HG02943 (cell line): ENCODE measurements at regions not wholly inside any gene's neighbourhood (a gene's known extent, or its start where the extent isn't known, plus 50 kb on each side); places are given as distances from the start of the nearest gene placed in this dataset.
"Not testable (repeated sequence)": the region's sequence is repeated elsewhere in the genome, so short reads cannot be mapped to it uniquely, and the experiment has no call there.

ENCODE experiments used
- ATAC-seq: cut with Tn5 transposase; IDR thresholded peaks from one replicate; pipeline ENCODE4 v1.9.1; 2021; ENCODE audit warnings: mild to moderate bottlenecking, low read depth, moderate library complexity; ENCODE audit not compliant: unreplicated experiment

GRCh38 chr10:129179972-129180678 lies 286.9 kb upstream of the MGMT start:
- ATAC-seq = no peak

GRCh38 chr10:129184196-129184595 lies 282.8 kb upstream of the MGMT start:
- ATAC-seq = no peak

- no peak for ATAC-seq
These were observed 279.7 kb upstream of the MGMT start for GRCh38 chr10:129187331-129187730.

- ATAC-seq = no peak
These were observed 275.2 kb upstream of the MGMT start for GRCh38 chr10:129191797-129192196.

DNA sequence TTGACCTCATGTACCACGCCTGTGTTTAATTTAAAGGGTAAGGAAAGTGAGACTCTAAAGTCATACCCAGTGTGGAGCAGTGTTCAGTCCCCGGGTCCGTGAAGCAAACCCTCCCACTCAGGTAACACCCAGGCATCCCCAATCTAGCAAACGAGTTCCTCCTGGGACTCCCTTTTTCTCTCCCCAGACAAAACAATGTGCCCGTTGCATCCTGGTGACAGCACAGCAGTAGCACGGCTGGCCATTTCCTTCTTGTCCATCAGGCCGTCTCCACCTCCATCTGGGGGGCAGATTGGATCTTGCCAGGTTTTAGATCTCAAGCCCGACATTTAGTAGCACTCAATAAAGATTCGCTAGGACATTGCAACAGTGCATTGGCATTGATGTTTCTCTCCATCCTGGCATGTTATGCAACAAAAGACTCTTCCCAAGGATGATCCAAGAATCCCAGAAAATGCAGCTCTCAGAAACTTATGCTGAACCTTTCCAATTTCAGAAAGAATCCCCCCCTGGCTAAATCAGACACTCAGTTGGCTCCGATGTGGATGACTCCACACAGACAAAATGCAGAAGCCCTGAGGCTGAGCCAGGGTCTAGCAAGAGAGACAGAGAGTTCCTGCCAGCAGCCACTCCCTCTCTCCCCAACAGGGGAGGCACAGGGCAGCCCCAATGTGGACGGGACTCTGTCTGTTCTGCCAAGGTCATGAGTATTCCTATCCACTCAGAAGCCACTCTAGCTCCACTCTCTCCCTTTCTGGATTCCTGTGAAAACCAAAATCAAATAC lies 274.5 kb upstream of the MGMT start:
- ATAC-seq = no peak

- ATAC-seq = no peak
These were observed 273.9 kb upstream of the MGMT start for GRCh38 chr10:129193148-129193547.

GRCh38 chr10:129194181-129194870 lies 272.7 kb upstream of the MGMT start:
- ATAC-seq = no peak

- ATAC-seq = no peak
These were observed 267.2 kb upstream of the MGMT start for GRCh38 chr10:129199826-129200225.

- ATAC-seq = no peak
These were observed 263.2 kb upstream of the MGMT start for GRCh38 chr10:129203819-129204218.

GRCh38 chr10:129207297-129207696 lies 259.7 kb upstream of the MGMT start:
- ATAC-seq = no peak

GRCh38 chr10:129210876-129211275 lies 256.2 kb upstream of the MGMT start:
- no peak for ATAC-seq

DNA sequence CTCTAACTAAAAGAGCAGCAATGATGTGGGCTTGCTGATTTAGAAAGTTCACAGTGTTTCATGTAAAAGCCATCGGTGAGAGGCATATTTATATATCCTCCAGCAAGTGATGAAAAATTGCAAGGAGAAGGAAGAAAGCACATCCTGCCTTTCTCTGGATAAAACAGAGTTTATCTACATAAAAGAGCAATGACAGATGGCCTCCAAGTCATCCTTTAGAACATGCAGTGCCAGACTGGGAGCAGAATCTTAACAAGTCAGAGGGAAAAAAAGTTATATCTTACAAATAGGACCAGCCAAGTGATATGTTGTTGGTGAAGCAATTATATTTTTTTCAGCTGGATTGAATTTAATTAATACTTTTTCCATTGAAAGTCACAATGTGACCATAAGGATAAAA lies 253.8 kb upstream of the MGMT start:
- ATAC-seq = no peak

GRCh38 chr10:129213996-129214395 lies 253.0 kb upstream of the MGMT start:
- ATAC-seq = not testable (repeated sequence)

DNA sequence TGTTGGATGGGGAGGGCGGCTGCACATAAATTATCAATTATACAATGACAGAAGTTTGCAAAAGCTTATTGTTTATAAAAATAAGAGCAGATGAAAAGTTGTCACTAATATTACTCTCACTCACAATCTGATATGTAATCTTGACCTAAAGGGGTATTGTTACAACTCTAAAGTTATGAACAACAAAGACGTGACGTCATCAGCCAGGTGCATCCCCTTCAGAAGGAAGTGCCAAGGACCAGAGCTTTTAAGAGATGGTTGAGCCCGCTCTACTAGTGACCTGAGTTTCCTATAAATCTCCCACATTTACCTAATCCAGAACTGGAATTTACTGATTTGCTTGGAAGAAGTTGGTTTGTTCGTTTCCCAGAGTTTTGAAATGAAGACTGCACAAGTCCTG lies 247.7 kb upstream of the MGMT start:
- ATAC-seq = no peak

DNA sequence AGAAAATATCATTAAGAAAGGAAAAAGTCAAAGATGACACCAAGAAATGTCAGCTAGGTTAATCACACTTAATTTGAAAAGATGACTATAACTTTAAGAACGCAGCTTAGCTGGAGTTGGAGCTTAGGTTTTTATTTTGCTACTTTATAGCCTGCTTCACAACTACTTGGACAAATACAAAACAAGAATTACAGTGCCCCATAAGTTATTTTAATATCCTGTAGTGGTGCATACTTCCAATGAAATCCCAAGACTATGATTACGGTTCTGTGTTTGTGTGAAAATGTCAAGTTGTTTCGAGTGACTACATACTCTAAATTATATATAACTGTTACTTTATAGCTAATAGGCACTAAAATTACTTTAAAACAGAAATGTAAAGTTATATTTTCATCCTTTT lies 244.6 kb upstream of the MGMT start:
- no peak for ATAC-seq

GRCh38 chr10:129223363-129223762 lies 243.7 kb upstream of the MGMT start:
- no peak for ATAC-seq

DNA sequence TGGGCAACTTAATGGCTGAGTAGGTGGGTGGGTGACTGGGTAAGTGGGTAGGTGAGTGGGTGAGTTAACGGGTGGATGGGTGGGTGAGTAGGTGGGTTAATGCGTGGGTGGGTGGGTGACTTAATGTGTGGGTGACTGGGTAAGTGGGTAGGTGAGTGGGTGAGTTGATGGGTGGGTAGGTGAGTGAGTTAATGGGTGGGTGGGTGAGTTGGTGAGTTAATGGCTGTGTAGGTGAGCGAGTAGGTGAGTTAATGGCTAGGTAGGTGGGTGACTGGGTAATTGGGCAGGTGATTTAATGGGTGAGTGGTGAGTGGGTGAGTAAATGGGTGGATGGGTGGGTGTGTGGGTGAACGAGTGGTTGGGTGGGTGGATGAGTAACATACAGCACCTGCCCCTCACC lies 243.0 kb upstream of the MGMT start:
- no peak for ATAC-seq

DNA sequence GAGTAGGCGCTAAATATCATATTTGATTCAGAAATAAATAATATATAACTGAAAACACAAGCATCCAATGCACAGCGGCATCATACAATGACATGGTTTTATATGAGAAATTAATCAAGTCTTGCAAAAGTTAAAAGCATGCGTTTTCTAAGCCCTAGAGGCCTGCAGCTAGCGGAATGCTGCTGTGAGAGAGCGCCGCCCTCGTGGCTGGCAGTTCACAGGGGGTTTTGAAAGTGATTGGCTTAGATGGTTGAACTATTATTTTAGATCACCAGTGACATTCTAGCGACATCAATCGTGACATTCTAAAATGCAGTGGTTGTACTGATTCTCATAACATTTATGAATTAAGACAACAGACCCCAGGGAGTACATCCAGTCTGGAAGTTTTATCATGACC lies 235.2 kb upstream of the MGMT start:
- ATAC-seq = no peak

GRCh38 chr10:129233351-129234148 lies 233.5 kb upstream of the MGMT start:
- no peak for ATAC-seq

DNA sequence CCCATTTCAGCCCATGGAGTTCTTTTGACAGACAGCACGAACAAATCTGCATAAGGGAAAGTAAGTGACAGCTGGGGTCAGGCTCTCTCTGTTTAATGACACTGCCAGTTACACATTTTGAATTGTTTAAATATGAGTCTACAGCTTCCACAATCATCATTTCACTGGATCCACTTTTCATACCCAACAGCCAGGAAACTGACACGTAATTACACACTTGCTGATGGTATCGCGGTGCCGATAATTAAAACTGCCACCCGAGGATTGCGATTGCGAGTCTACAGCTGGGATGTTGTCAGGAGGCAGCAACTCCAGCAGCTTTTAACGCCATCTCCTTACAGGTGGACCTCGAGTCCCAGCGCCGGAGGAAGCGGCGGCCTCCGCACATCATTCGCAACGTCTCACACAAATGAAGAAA lies 230.8 kb upstream of the MGMT start:
- no peak for ATAC-seq

DNA sequence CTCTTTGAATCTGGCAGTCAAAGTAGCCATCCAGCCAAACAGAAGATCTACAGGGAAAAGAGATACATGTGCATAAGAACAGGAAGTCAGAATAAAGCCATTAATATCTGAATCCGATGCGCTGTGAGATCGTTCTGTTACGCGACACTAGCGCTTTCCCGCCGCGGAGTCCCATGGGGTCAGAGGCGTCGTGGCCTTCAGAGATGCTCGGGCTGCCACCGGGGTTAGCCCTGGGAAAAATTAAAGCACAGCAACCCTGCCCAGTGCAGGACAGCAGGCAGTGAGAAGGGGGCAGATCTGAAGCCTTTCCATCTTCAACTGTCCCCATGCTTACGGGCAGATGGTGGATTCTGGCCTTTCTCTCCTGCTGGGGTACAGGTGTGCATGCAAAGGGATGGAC lies 225.6 kb upstream of the MGMT start:
- no peak for ATAC-seq
